ENCODE measurements at regions not wholly inside any gene's neighbourhood (a gene's known extent, or its start where the extent isn't known, plus 50 kb on each side); places are given as distances from the start of the nearest gene placed in this dataset.
"Not testable (repeated sequence)": the region's sequence is repeated elsewhere in the genome, so short reads cannot be mapped to it uniquely, and the experiment has no call there.

DNA sequence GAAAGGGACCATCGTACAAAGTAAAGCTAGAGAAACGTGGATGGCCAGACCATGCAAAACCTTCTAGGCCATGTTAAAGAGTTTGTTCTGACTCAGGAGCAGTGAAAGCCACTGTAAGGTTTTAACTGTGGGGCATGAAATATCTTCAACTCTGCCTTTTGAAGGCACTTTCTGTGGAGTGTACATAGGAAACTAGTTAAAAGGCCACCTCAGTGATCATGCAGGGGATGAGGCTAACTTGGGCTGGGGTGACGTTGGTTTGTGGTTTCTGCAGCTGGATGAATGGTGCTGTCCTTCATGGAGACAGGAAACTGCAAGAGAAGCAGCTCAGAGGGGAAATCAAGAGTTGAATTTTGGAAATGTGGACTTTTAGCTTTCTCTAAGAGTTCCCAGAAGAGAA lies 190.7 kb downstream of the CDCA7 start:
- DNase-seq (no peak), ATAC-seq (replicated peaks) (no peak)
- Mint-ChIP-seq H3K27me3 (peaks cover 6 to 9% of the 10 kb centered on the region in 2 donors), H3K4me1 (no peaks in the 10 kb centered on the region), H3K9me3 (peaks cover 0 to 3% of the 10 kb centered on the region in 2 donors), H3K36me3 (no peaks in the 10 kb centered on the region), H3K4me3 (no peak overlapping the region), H3K27ac (no peak overlapping the region)

- Mint-ChIP-seq H3K27me3 (peaks cover 14 to 20% of the 10 kb centered on the region in 2 donors), H3K9me3 (peaks cover 0 to 7% of the 10 kb centered on the region in 2 donors), H3K4me1 (no peaks in the 10 kb centered on the region), H3K36me3 (no peaks in the 10 kb centered on the region), H3K27ac (no peak overlapping the region), H3K4me3 (no peak overlapping the region)
- ATAC-seq (replicated peaks) (no peak), DNase-seq (no peak)
Observed at GRCh38 chr2:173547499-173547898, 192.8 kb downstream of the CDCA7 start.

- no peaks in the 10 kb centered on the region for H3K36me3 Mint-ChIP-seq
- no peak overlapping the region for H3K4me3 Mint-ChIP-seq
- H3K9me3 Mint-ChIP-seq: peaks cover 0 to 7% of the 10 kb centered on the region in 2 donors
- ATAC-seq (replicated peaks) (no peak), DNase-seq (no peak)
- no peaks in the 10 kb centered on the region for H3K4me1 Mint-ChIP-seq
- H3K27me3 Mint-ChIP-seq: peaks cover 19 to 22% of the 10 kb centered on the region in 2 donors
- no peak overlapping the region for H3K27ac Mint-ChIP-seq
Observed at GRCh38 chr2:173550143-173550542, 195.5 kb downstream of the CDCA7 start.

- H3K27ac Mint-ChIP-seq: no peak overlapping the region
- H3K27me3 Mint-ChIP-seq: peaks cover 23 to 25% of the 10 kb centered on the region in 2 donors
- peaks cover 0 to 7% of the 10 kb centered on the region in 2 donors for H3K9me3 Mint-ChIP-seq
- DNase-seq (no peak), ATAC-seq (replicated peaks) (no peak)
- H3K4me1 Mint-ChIP-seq: no peaks in the 10 kb centered on the region
- no peaks in the 10 kb centered on the region for H3K36me3 Mint-ChIP-seq
- H3K4me3 Mint-ChIP-seq: no peak overlapping the region
Observed at GRCh38 chr2:173552531-173552930, 197.9 kb downstream of the CDCA7 start.

- H3K4me3 Mint-ChIP-seq: no peak overlapping the region
- peaks cover 0 to 7% of the 10 kb centered on the region in 2 donors for H3K9me3 Mint-ChIP-seq
- H3K4me1 Mint-ChIP-seq: no peaks in the 10 kb centered on the region
- no peak overlapping the region for H3K27ac Mint-ChIP-seq
- no peak for ATAC-seq (replicated peaks)
- peaks cover 26 to 28% of the 10 kb centered on the region in 2 donors for H3K27me3 Mint-ChIP-seq
- DNase-seq: no peak
- H3K36me3 Mint-ChIP-seq: no peaks in the 10 kb centered on the region
Observed at GRCh38 chr2:173553593-173553992, 198.9 kb downstream of the CDCA7 start.

- ATAC-seq (replicated peaks) (no peak), DNase-seq (no peak)
- H3K4me3 Mint-ChIP-seq: no peak overlapping the region
- peaks cover 31 to 32% of the 10 kb centered on the region in 2 donors for H3K27me3 Mint-ChIP-seq
- peaks cover 0 to 3% of the 10 kb centered on the region in 2 donors for H3K9me3 Mint-ChIP-seq
- H3K27ac Mint-ChIP-seq: no peak overlapping the region
- H3K4me1 Mint-ChIP-seq: no peaks in the 10 kb centered on the region
- no peaks in the 10 kb centered on the region for H3K36me3 Mint-ChIP-seq
Observed at GRCh38 chr2:173555833-173556232, 201.2 kb downstream of the CDCA7 start.

GRCh38 chr2:173556816-173557215 lies 202.1 kb downstream of the CDCA7 start:
- ATAC-seq (replicated peaks): no peak
- DNase-seq: no peak
- Mint-ChIP-seq H3K4me3 (no peak overlapping the region), H3K27me3 (peaks cover 34 to 36% of the 10 kb centered on the region in 2 donors), H3K27ac (no peak overlapping the region), H3K4me1 (no peaks in the 10 kb centered on the region), H3K36me3 (no peaks in the 10 kb centered on the region), H3K9me3 (no peaks in the 10 kb centered on the region)

DNA sequence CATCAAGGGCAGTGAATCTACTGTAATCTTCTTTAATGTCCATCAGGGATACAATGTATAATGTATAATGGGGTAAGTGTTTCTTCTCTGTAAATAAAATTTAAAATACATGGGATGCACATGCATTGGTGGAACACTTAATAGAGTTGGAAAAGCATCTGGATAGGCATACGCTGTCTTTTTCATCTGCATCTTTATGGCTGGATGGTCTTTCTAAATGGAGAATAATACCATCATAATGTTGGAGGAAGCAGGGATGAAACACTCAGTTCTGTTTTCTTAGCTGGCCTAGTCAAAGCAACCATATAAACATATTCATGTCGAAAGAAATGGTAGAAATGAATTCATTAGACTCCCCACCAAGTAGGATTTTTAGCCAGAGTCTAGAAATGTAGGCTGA lies 202.8 kb downstream of the CDCA7 start:
- DNase-seq: no peak
- no peak overlapping the region for H3K4me3 Mint-ChIP-seq
- H3K27ac Mint-ChIP-seq: no peak overlapping the region
- H3K9me3 Mint-ChIP-seq: peaks cover 0 to 2% of the 10 kb centered on the region in 2 donors
- ATAC-seq (replicated peaks): no peak
- peaks cover 29 to 41% of the 10 kb centered on the region in 2 donors for H3K27me3 Mint-ChIP-seq
- no peaks in the 10 kb centered on the region for H3K4me1 Mint-ChIP-seq
- no peaks in the 10 kb centered on the region for H3K36me3 Mint-ChIP-seq

DNA sequence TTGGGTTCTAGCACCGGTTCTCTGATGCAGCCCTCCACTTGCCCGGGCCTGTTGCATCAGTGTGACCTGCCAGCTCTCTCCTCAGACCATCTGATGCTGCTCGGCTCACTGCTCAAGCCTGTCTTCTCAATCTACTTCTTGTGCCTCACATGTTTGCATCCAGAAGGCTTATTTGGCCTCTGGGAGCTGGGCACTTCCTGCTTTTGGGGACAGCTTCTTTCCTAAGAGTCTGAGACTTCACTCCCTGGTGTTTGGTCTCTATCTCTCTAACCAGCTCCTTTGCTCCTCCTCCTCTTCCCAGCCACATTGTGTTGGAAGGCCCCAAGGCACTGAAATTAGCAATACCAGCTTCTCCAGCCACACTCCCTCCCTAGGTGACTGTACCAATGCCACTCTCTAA lies 212.8 kb downstream of the CDCA7 start:
- H3K4me3 Mint-ChIP-seq: no peak overlapping the region
- H3K27me3 Mint-ChIP-seq: peaks cover 18 to 20% of the 10 kb centered on the region in 2 donors
- peaks cover 3 to 10% of the 10 kb centered on the region in 2 donors for H3K4me1 Mint-ChIP-seq
- H3K9me3 Mint-ChIP-seq: peaks cover 0 to 4% of the 10 kb centered on the region in 2 donors
- no peaks in the 10 kb centered on the region for H3K36me3 Mint-ChIP-seq
- H3K27ac Mint-ChIP-seq: no peak overlapping the region
- ATAC-seq (replicated peaks): no peak
- no peak for DNase-seq

- no peak overlapping the region for H3K27ac Mint-ChIP-seq
- DNase-seq: no peak
- H3K27me3 Mint-ChIP-seq: peaks cover 14 to 20% of the 10 kb centered on the region in 2 donors
- no peak for ATAC-seq (replicated peaks)
- no peak overlapping the region for H3K4me3 Mint-ChIP-seq
- no peaks in the 10 kb centered on the region for H3K36me3 Mint-ChIP-seq
- H3K9me3 Mint-ChIP-seq: peaks cover 0 to 4% of the 10 kb centered on the region in 2 donors
- peaks cover 3 to 10% of the 10 kb centered on the region in 2 donors for H3K4me1 Mint-ChIP-seq
Observed at GRCh38 chr2:173568054-173568453, 213.4 kb downstream of the CDCA7 start.

DNA sequence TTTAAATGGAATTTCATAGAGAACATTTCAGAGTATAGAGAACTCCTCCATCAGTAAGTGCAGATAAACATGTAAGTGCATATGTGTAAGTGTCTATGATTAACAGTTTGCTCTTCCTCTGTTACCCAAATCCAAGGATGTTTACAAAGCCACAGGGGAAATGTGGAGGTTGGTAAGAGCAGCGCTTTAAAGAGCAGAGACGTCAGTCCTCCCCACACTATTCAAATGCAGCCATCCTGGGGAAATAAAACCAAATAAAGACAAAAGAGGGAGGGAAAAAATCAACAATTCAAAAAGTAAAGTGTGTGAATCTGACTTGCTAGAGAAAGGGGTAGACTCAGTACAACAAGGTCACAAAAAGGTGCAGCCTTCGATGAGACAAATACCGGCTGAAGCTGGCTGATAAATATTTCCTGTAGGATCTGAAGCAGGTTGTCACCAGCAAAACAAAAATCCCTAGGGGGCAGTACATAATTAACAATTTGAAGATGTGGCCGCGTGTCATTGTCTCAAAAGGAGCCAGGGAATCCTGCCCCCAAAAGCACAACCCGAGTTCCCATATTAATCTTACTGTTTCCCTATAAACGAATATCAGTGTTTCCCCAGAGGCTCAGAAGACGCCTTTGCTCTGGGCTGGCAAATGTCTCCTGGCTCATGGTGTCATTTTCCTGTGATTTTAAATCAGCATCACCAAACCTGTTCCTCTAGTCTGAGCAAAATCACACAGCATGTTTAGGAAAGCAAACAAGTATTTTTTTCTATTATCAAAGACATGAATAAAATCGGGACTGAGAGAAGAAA lies 216.5 kb downstream of the CDCA7 start:
- ATAC-seq (replicated peaks) (peak in 1 of 2 donors; percentile 31), DNase-seq (no peak)
- Mint-ChIP-seq H3K36me3 (no peaks in the 10 kb centered on the region), H3K4me3 (peak overlapping the region in 1 of 2 donors; percentile 33), H3K27me3 (peaks cover 4 to 20% of the 10 kb centered on the region in 2 donors), H3K4me1 (peaks cover 3 to 10% of the 10 kb centered on the region in 2 donors), H3K27ac (no peak overlapping the region), H3K9me3 (peaks cover 0 to 4% of the 10 kb centered on the region in 2 donors)

- ATAC-seq (replicated peaks) (peak in 1 of 2 donors; percentile 34), DNase-seq (no peak)
- H3K9me3 Mint-ChIP-seq: peaks cover 0 to 4% of the 10 kb centered on the region in 2 donors
- H3K4me3 Mint-ChIP-seq: no peak overlapping the region
- H3K4me1 Mint-ChIP-seq: peaks cover 3 to 10% of the 10 kb centered on the region in 2 donors
- H3K27me3 Mint-ChIP-seq: peaks cover 4 to 20% of the 10 kb centered on the region in 2 donors
- no peaks in the 10 kb centered on the region for H3K36me3 Mint-ChIP-seq
- H3K27ac Mint-ChIP-seq: no peak overlapping the region
Observed at GRCh38 chr2:173571887-173572680, 217.4 kb downstream of the CDCA7 start.

- peak; percentile 45 to 59 for ATAC-seq (replicated peaks)
- no peak overlapping the region for H3K4me3 Mint-ChIP-seq
Observed at GRCh38 chr2:173572848-173573247, 218.2 kb downstream of the CDCA7 start.

GRCh38 chr2:173573782-173574181 lies 219.1 kb downstream of the CDCA7 start:
- H3K36me3 Mint-ChIP-seq; H3K9me3 Mint-ChIP-seq; ATAC-seq (replicated peaks); DNase-seq; H3K27ac Mint-ChIP-seq; H3K4me3 Mint-ChIP-seq: not testable (repeated sequence)
- H3K4me1 Mint-ChIP-seq: peaks cover 3 to 10% of the 10 kb centered on the region in 2 donors
- peaks cover 4 to 14% of the 10 kb centered on the region in 2 donors for H3K27me3 Mint-ChIP-seq

More at GRCh38 chr2:173572848-173573247, 218.2 kb downstream of the CDCA7 start:
- peaks cover 4 to 15% of the 10 kb centered on the region in 2 donors for H3K27me3 Mint-ChIP-seq
- DNase-seq: no peak
- H3K9me3 Mint-ChIP-seq: peaks cover 0 to 4% of the 10 kb centered on the region in 2 donors
- no peak overlapping the region for H3K27ac Mint-ChIP-seq
- no peaks in the 10 kb centered on the region for H3K36me3 Mint-ChIP-seq
- peaks cover 3 to 10% of the 10 kb centered on the region in 2 donors for H3K4me1 Mint-ChIP-seq

All from stimulated activated naive B cell treated with anti-CD40 and anti-IgM and Interleukin-4, amounts not matched to agents 10 μg/mL and 1 μg/mL and 100 μg/mL, for 72 hours (primary cell).